GM10847 (cell line): ENCODE measurements at regions not wholly inside any gene's neighbourhood (a gene's known extent, or its start where the extent isn't known, plus 50 kb on each side); places are given as distances from the start of the nearest gene placed in this dataset.

Source experiments
- POLR2A ChIP-seq: IDR thresholded peaks from 2 replicates; pipeline ENCODE4 v1.6.1; 2011; ENCODE audit not compliant: insufficient read length; ENCODE audit errors: extremely low read depth

DNA sequence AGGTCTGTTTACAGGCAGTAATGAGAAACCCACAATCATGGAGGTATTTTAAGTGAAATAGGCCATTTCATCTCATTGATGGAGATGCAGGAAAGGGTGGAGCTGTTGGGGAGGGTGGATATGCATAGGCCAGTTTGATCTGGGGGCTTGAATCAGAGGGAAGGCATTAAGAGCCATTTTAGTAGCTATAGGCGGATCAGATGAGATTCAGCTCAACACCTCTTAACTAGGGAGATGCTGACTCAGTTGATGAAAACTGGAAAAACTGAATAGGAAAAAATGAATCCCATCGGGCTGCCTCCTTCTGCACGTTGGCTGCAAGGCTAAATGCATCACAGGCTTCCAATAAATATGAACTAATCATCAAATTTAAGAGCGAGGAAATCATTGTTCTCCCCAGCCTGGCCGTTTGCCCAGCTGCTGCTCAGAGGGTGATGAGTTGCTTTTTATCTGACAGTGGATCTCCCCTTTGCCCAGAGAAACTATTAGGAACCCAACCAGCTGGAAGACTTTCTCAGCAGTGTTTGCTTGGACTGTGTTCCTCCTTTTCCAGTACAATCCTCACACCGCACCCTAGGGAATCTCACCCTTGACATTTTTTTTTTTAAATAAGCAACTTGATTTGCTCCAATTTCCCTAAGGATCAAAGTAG is 149.6 kb downstream of the SOX9 start:
- no peak for TF ChIP-seq POLR2A

GRCh38 chr17:72271603-72272002 is 150.8 kb downstream of the SOX9 start:
- TF ChIP-seq POLR2A: no peak

- TF ChIP-seq POLR2A: no peak
Observed at GRCh38 chr17:72273289-72274056, 152.7 kb downstream of the SOX9 start.

GRCh38 chr17:72274614-72275013 is 153.8 kb downstream of the SOX9 start:
- TF ChIP-seq POLR2A: no peak

DNA sequence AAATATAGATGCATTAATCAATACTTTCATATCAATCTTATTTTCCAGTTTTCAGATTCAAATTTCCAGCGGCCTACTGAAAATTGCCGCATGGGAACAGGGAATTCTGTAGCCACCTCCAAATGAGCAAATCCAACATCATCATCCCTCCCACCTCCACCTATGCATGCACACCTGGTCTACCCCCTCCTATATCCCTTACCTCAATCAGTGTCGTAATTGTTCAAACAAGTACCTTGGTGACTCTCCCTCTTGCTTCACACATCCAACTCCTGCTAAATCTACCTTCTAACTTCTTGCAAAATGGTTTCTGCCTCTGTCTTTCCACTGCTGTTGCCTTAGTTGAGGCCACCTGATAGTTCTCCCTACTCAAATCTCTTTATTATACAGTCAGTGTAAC is 160.1 kb downstream of the SOX9 start:
- TF ChIP-seq POLR2A: no peak

DNA sequence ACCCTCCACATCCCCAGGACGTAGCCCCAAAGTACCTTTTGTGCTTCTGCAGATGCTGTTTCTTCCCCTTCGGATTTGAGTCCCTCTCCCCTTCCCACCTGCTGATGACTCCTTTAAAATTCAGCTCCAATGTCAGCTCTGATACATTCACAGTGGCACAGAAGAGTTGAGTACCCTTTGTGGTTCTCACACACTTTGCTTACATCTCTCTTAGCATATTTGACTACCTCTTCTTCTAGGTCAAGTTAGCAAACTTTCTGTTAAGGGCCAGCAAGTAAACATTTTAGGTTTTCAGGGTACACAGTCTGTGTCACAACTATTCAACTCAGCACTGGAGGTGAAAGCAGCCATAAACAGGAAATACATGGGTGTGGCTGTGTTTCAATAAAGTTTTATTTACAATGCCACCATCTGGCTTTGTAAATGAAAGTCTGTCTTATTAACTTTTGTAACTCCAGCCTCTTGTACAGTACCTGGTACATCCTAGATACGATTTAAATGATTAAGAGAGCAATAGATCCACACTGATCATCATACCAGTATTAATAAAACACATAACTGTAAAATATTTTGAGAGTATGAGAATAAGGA is 161.7 kb downstream of the SOX9 start:
- TF ChIP-seq POLR2A: no peak

DNA sequence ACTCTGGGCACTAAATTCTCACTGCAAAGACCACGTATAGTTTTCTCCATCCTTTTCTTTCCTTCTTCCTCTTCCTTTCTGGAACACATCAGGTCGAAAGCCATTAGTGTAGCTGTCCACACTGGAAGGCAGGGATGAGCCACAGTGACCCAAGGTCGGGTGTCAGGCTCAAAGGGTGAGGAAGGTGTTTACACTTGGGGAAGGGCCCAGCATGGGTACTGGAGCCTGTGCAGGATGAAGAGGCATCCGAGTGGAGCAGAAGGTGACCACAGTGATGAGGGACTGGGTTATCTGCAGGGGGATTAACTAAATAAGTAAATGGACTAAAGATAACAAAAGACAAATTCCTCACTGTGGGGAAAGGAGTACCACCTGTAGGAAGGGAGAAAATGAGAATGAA is 164.0 kb downstream of the SOX9 start:
- no peak for TF ChIP-seq POLR2A

- no peak for TF ChIP-seq POLR2A
Observed at GRCh38 chr17:72287586-72287985, 166.8 kb downstream of the SOX9 start.

DNA sequence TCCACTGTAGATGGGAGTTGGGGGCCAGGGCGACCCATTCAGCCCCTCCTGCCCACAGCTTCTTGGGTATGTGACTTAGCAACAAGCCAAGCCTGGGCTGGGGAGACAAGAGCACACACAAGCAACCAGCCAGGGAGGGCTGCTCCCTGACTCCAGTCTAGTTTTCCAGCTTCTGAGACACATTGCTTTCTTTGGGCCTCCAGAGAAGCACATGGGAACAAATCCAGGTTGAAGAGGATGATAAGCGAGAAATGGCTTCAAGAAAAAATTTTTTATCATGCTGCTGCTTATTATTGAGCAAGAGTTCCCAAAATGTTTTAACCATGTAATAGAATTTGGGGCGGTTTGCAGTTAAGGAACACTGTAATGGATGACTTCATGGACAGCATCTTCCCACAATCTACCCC is 173.7 kb downstream of the SOX9 start:
- no peak for TF ChIP-seq POLR2A

- TF ChIP-seq POLR2A: no peak
Observed at GRCh38 chr17:72295916-72296315, 175.1 kb downstream of the SOX9 start.

DNA sequence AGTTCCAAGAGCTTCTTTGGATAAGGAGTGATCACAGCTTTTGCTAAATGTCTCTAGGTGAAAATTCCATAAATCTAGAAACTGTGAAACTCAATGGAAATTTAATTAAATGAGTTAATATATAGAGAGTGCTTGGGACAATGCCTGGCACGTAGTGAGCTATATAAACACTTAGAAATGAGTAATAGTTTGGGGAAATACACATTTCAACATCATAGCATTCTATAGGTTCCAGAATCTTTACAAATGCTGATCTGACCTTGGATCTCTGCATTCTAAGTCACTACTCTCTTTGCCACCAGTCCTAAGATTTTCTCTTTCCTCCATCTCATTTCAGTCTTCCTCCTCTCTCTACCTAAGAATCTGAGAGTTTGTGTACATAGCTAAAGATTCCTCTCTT is 175.6 kb downstream of the SOX9 start:
- no peak for TF ChIP-seq POLR2A

DNA sequence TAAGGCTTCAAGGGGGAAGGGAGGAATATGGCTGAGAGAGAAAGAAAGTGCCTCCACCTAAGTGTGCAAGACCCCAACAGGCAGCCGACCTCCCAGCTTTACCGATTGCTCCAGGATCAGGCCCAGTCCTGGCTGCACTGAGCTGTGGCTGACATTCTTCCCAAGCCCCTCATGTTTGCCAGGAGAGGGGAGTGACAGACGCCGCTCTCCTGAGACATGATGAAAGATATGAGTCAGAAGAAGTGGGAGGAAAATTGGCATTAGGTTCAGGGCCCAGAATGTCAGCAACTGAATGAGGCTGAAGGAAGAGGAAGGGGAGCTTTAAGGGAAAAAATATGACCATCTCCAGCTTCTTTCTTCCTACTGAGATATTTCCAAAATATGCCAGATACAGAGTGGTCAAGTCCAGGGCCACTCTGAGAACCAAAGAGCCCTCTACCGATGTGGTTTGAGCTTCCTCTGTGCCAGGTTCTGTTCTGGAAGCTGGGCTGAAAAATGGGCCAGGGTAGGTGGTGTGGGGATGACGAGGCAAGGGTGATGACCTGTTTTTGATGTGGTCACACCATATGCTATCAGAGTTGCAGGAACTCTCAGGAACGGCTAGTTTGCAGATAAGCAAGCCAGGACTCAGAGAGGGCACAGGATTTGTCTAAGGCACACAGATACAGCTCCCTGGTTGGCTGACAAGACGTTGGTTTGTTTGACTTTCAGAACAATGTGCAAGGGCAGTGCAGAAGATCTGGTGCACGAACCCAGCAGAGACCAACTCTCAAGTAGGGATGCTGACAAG is 176.7 kb downstream of the SOX9 start:
- no peak for TF ChIP-seq POLR2A

DNA sequence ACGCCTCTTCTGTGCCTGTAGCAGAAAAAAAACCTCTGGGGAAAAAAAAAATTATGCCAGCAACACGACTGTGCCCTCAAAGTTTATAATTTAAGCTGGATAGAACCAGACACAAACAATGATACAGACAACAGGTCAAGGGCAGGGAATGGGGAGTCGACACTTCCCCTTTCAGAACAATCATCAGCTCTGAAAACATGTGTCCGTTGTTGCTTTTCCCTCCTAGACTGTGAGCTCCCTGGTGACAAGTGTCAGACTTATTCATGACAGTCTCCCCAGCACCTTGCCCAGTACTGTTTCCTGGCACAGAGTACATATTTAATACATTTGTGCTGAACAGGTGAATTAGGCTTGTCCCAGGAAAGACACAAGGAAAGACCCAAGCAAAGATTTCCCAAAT is 178.3 kb downstream of the SOX9 start:
- TF ChIP-seq POLR2A: no peak

DNA sequence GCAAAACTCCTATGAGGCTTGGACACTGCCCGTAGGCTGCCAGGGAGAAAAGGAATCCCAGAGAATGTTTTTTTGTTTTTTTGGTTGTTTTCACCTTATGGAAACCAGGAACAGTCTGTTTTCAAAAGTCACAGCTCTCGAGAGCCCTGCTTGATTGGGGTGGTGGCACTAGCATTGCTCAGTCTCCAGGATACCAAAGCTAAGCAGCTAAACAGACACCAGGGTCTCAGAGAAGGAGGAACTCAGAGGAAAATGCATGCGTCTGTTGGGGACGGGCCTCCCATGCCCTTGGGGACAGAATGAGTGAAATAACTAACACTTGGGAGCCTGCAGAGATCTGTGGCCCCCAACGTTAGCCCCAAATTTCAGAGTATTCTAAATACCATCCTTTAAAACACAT is 178.8 kb downstream of the SOX9 start:
- no peak for TF ChIP-seq POLR2A

DNA sequence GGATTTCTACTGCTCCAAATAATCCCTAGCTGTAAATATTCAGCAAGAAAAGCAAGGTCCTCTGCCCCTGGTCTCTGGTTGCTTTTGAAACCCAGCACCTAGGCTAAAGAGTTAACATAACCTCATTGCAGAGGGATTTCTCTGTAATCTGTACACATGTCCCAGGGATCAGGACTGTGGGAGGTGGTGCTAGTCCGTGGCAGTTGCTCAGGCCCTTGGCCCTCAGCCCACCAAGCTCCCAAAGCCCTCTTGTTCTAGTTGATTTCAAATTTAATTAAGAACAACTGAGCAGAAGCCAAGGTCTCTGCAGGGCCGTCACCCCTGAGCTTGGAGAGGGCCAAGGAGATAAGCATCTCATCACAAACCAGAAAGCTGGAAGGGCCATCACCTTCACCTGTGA is 181.1 kb downstream of the SOX9 start:
- no peak for TF ChIP-seq POLR2A

GRCh38 chr17:72302735-72303134 is 181.9 kb downstream of the SOX9 start:
- TF ChIP-seq POLR2A: no peak
